ENCODE measurements at regions not wholly inside any gene's neighbourhood (a gene's known extent, or its start where the extent isn't known, plus 50 kb on each side); places are given as distances from the start of the nearest gene placed in this dataset.

GRCh38 chr3:31297726-31298298 lies 234.9 kb upstream of the STT3B start:
- WGBS, result 71% methylated on average over 3 of the region's 3 CpGs
- no peak for DNase-seq (ENCODE audit: low spot score)

GRCh38 chr3:31300456-31301443 lies 232.0 kb upstream of the STT3B start:
- DNase-seq (ENCODE audit: low spot score), result peak; percentile 33
- Histone ChIP-seq H3K27ac (no peak overlapping the region), H3K9me3 (no peaks in the 10 kb centered on the region), H3K4me3 (no peak overlapping the region), H3K27me3 (replicated peaks; ENCODE audit: insufficient read depth) (no peaks in the 10 kb centered on the region), H3K4me1 (replicated peaks) (no peaks in the 10 kb centered on the region), H3K36me3 (no peaks in the 10 kb centered on the region)
- WGBS, result 45% methylated on average over 2 of the region's 2 CpGs
- intact Hi-C loops (cut with DNase I), result no loop called here
- no peak for TF ChIP-seq POLR2A (IDR thresholded peaks at IDR 0.05)
- peak; percentile 37 for TF ChIP-seq POLR2AphosphoS5 (IDR thresholded peaks at IDR 0.05)

More at GRCh38 chr3:31297726-31298298, 234.9 kb upstream of the STT3B start:
- Histone ChIP-seq H3K36me3 (no peaks in the 10 kb centered on the region), H3K9me3 (no peaks in the 10 kb centered on the region), H3K27me3 (replicated peaks; ENCODE audit: insufficient read depth) (no peaks in the 10 kb centered on the region), H3K4me1 (replicated peaks) (no peaks in the 10 kb centered on the region), H3K4me3 (no peak overlapping the region), H3K27ac (no peak overlapping the region)
- no peak for TF ChIP-seq POLR2A (IDR thresholded peaks at IDR 0.05)
- intact Hi-C loops (cut with DNase I), result no loop called here

GRCh38 chr3:31302343-31302742 lies 230.4 kb upstream of the STT3B start:
- DNase-seq (ENCODE audit: low spot score), result no peak
- Histone ChIP-seq H3K9me3 (no peaks in the 10 kb centered on the region), H3K4me3 (no peak overlapping the region), H3K27ac (no peak overlapping the region), H3K27me3 (replicated peaks; ENCODE audit: insufficient read depth) (no peaks in the 10 kb centered on the region), H3K4me1 (replicated peaks) (no peaks in the 10 kb centered on the region), H3K36me3 (no peaks in the 10 kb centered on the region)
- WGBS, result 100% methylated on average over 1 of the region's 1 CpG
- TF ChIP-seq POLR2A (IDR thresholded peaks at IDR 0.05) (no peak), CTCF (IDR thresholded peaks at IDR 0.05) (no peak), POLR2AphosphoS5 (IDR thresholded peaks at IDR 0.05) (no peak)
- intact Hi-C loops (cut with DNase I), result no loop called here

- no peaks in the 10 kb centered on the region for H3K36me3 ChIP-seq
- no peak overlapping the region for H3K27ac ChIP-seq
- H3K27me3 ChIP-seq (replicated peaks; ENCODE audit: insufficient read depth), result no peaks in the 10 kb centered on the region
- no peaks in the 10 kb centered on the region for H3K9me3 ChIP-seq
- intact Hi-C loops (cut with DNase I), result no loop called here
- no peaks in the 10 kb centered on the region for H3K4me1 ChIP-seq (replicated peaks)
- no peak overlapping the region for H3K4me3 ChIP-seq
- TF ChIP-seq POLR2AphosphoS5 (IDR thresholded peaks at IDR 0.05) (no peak), CTCF (IDR thresholded peaks at IDR 0.05) (no peak), POLR2A (IDR thresholded peaks at IDR 0.05) (no peak)
- no peak for DNase-seq (ENCODE audit: low spot score)
- 42% methylated on average over 2 of the region's 2 CpGs for WGBS
Measured at GRCh38 chr3:31305340-31305739, 227.4 kb upstream of the STT3B start.

GRCh38 chr3:31307131-31307785 lies 225.5 kb upstream of the STT3B start:
- Histone ChIP-seq H3K36me3 (no peaks in the 10 kb centered on the region), H3K4me1 (replicated peaks) (no peaks in the 10 kb centered on the region), H3K4me3 (no peak overlapping the region), H3K27ac (no peak overlapping the region), H3K27me3 (replicated peaks; ENCODE audit: insufficient read depth) (no peaks in the 10 kb centered on the region), H3K9me3 (no peaks in the 10 kb centered on the region)
- WGBS, result 46% methylated on average over 1 of the region's 1 CpG
- no peak for DNase-seq (ENCODE audit: low spot score)
- TF ChIP-seq POLR2A (IDR thresholded peaks at IDR 0.05), result no peak
- no peak for TF ChIP-seq CTCF (IDR thresholded peaks at IDR 0.05)
- no peak for TF ChIP-seq POLR2AphosphoS5 (IDR thresholded peaks at IDR 0.05)
- intact Hi-C loops (cut with DNase I), result no loop called here

Data from prostate gland (tissue), 2 donors.